ENCODE measurements at regions not wholly inside any gene's neighbourhood (a gene's known extent, or its start where the extent isn't known, plus 50 kb on each side); places are given as distances from the start of the nearest gene placed in this dataset.

DNA sequence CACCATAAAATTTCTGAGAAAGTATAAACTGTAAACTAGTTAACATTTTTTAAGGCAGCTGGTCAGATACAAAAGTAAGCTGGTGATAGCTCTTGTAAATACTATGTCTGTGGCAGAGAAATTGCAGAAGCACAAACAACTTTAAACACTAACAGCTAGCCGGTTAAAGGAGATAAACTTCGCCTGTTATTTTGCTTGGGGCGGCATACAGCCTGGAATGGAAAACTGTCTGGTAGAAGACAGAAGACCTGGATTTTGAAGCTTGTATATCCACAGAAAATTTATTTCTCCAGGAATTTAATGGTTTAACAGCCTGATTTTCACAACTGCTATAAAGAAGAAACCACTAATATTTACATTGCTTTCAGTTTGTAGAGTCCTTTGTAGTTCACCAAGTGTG, 65.3 kb upstream of the FIBIN start:
- Mint-ChIP-seq H3K4me1 (peaks cover 19 to 21% of the 10 kb centered on the region in 2 experiments), H3K36me3 (ENCODE audit: insufficient read depth in 1 of 3, low read depth in 3 of 3) (no peaks in the 10 kb centered on the region), H3K27me3 (ENCODE audit: low read depth) (no peaks in the 10 kb centered on the region), H3K27ac (no peak overlapping the region), H3K9me3 (peaks cover 0 to 2% of the 10 kb centered on the region in 2 experiments; a peak in 1 of 5 replicates), H3K4me3 (no peak overlapping the region)
- H4K8ac ChIP-seq (replicated peaks; ENCODE audit: insufficient read length, low read depth, low read length) = no peak overlapping the region
- no peak overlapping the region for H2BK15ac ChIP-seq (ENCODE audit: low read depth, low read length)
- H3K27ac ChIP-seq (ENCODE audit: insufficient read length, low read depth, low read length) = no peak overlapping the region
- H3K14ac ChIP-seq (ENCODE audit: insufficient read depth, low read length) = no peak overlapping the region
- no peak overlapping the region for H2BK12ac ChIP-seq (ENCODE audit: insufficient read length, low read depth, low read length)
- no peaks in the 10 kb centered on the region for H3K79me1 ChIP-seq (ENCODE audit: insufficient read depth, low read depth, low read length, poor library complexity, severe bottlenecking)
- H2AFZ ChIP-seq (ENCODE audit: low read length) = no peak overlapping the region
- H3K9me3 ChIP-seq (ENCODE audit: control insufficient read depth, low read depth, low read length) = no peaks in the 10 kb centered on the region
- H3K4ac ChIP-seq (ENCODE audit: low read depth, low read length) = no peak overlapping the region
- no peaks in the 10 kb centered on the region for H3K4me1 ChIP-seq (ENCODE audit: insufficient read depth, low read length)
- H2BK120ac ChIP-seq (ENCODE audit: low read depth, low read length, poor library complexity, severe bottlenecking) = no peak overlapping the region
- no peaks in the 10 kb centered on the region for H3K79me2 ChIP-seq (ENCODE audit: insufficient read depth, low read length)
- H3K4me2 ChIP-seq (ENCODE audit: insufficient read depth, insufficient read length, low read length) = no peak overlapping the region
- H3K56ac ChIP-seq (ENCODE audit: insufficient read length, low read depth, low read length) = no peak overlapping the region
- H3K23ac ChIP-seq (ENCODE audit: insufficient read length, low read depth, low read length) = no peak overlapping the region
- H3K23me2 ChIP-seq (ENCODE audit: insufficient read length, low read depth, low read length, poor library complexity, severe bottlenecking) = no peaks in the 10 kb centered on the region
- H2AK5ac ChIP-seq (ENCODE audit: insufficient read length, low read length) = no peak overlapping the region
- H3K18ac ChIP-seq (ENCODE audit: insufficient read length, low read depth, low read length) = no peak overlapping the region
- no peak overlapping the region for H2BK20ac ChIP-seq (ENCODE audit: low read depth, low read length, poor library complexity, severe bottlenecking)
- no CpG with 5 or more reads among the region's 3 CpGs for WGBS (ENCODE audit: extremely low coverage, insufficient read length, low lambda C conversion rate)
- DNase-seq = no peak
- H4K5ac ChIP-seq (ENCODE audit: insufficient read length, low read depth, low read length) = no peak overlapping the region
- no peak overlapping the region for H4K91ac ChIP-seq (ENCODE audit: insufficient read length, low read depth, low read length)
- no peak overlapping the region for H3T11ph ChIP-seq (ENCODE audit: low read length)
- no peaks in the 10 kb centered on the region for H4K20me1 ChIP-seq (ENCODE audit: control insufficient read depth, insufficient read depth, insufficient read length)
- no peak overlapping the region for H2BK5ac ChIP-seq (ENCODE audit: insufficient read length, low read length)
- H3K9ac ChIP-seq (ENCODE audit: extremely low read depth, insufficient read length, low read length) = no peak overlapping the region
- TF ChIP-seq, protein P1, sequence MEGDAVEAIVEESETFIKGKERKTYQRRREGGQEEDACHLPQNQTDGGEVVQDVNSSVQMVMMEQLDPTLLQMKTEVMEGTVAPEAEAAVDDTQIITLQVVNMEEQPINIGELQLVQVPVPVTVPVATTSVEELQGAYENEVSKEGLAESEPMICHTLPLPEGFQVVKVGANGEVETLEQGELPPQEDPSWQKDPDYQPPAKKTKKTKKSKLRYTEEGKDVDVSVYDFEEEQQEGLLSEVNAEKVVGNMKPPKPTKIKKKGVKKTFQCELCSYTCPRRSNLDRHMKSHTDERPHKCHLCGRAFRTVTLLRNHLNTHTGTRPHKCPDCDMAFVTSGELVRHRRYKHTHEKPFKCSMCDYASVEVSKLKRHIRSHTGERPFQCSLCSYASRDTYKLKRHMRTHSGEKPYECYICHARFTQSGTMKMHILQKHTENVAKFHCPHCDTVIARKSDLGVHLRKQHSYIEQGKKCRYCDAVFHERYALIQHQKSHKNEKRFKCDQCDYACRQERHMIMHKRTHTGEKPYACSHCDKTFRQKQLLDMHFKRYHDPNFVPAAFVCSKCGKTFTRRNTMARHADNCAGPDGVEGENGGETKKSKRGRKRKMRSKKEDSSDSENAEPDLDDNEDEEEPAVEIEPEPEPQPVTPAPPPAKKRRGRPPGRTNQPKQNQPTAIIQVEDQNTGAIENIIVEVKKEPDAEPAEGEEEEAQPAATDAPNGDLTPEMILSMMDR (conservative IDR thresholded peaks at IDR 0.05) = no peak
- no peaks in the 10 kb centered on the region for H3K27me3 ChIP-seq (ENCODE audit: insufficient read depth, low read length)
